GM12878 (cell line): ENCODE measurements at regions not wholly inside any gene's neighbourhood (a gene's known extent, or its start where the extent isn't known, plus 50 kb on each side); places are given as distances from the start of the nearest gene placed in this dataset.

ENCODE experiments used
- CBX5 ChIP-seq: sonication (generic); IDR thresholded peaks from 2 replicates; pipeline ENCODE4 v1.6.1; 2016; ENCODE audit warnings: low read depth, moderate library complexity, mild to moderate bottlenecking, inconsistent platforms
- CREM ChIP-seq: IDR thresholded peaks from 2 replicates; pipeline ENCODE4 v1.6.1; 2014; ENCODE audit warnings: antibody characterized with exemption, low read depth
- GATAD2B ChIP-seq: fragments of 450-650 bp; conservative IDR thresholded peaks from 2 replicates; pipeline ENCODE4 v1.6.1; 2017; ENCODE audit warnings: low read depth, mild to moderate bottlenecking, moderate library complexity
- HDAC6 ChIP-seq: fragments of 200-600 bp; sonication (generic); IDR thresholded peaks from one replicate; pipeline ENCODE4 v1.8.0; 2017; ENCODE audit warnings: antibody characterized with exemption; ENCODE audit not compliant: unreplicated experiment
- IKZF1 ChIP-seq: fragments of 450-650 bp; conservative IDR thresholded peaks from 2 replicates; pipeline ENCODE4 v1.6.1; 2017; ENCODE audit warnings: antibody characterized with exemption, mild to moderate bottlenecking
- LARP7 ChIP-seq: fragments of 450-650 bp; IDR thresholded peaks from 2 replicates; pipeline ENCODE4 v1.6.1; 2017; ENCODE audit warnings: mild to moderate bottlenecking
- MYB ChIP-seq: fragments of 150-350 bp; IDR thresholded peaks from 2 replicates; pipeline ENCODE4 v1.6.1; 2014; ENCODE audit warnings: mild to moderate bottlenecking, low read depth, low read length, borderline replicate concordance
- NBN ChIP-seq: fragments of 450-650 bp; IDR thresholded peaks from 2 replicates; pipeline ENCODE4 v1.6.1; 2016
- POLR2A ChIP-seq: IDR thresholded peaks from 2 replicates; pipeline ENCODE4 v1.6.1; 2011; ENCODE audit warnings: low read depth, mild to moderate bottlenecking, low read length
- POLR2AphosphoS5 ChIP-seq: IDR thresholded peaks from 2 replicates; pipeline ENCODE4 v1.6.1; 2011; ENCODE audit warnings: mild to moderate bottlenecking, low read length, inconsistent platforms
- RAD51 ChIP-seq: fragments of 450-650 bp; IDR thresholded peaks from 2 replicates; pipeline ENCODE4 v1.6.1; 2016; ENCODE audit warnings: moderate library complexity, mild to moderate bottlenecking, inconsistent platforms
- RFX5 ChIP-seq: IDR thresholded peaks from 2 replicates; pipeline ENCODE4 v1.6.1; 2011; ENCODE audit warnings: low read depth, low read length, improper control_type of control experiment
- SREBF2 ChIP-seq: IDR thresholded peaks from 2 replicates; pipeline ENCODE4 v1.6.1; 2012; ENCODE audit warnings: mild to moderate bottlenecking, low read length
- ZBED1 ChIP-seq: IDR thresholded peaks from 2 replicates; pipeline ENCODE4 v1.6.1; 2016; ENCODE audit warnings: borderline replicate concordance
- ZNF592 ChIP-seq: fragments of 450-650 bp; IDR thresholded peaks from 2 replicates; pipeline ENCODE4 v1.6.1; 2017; ENCODE audit warnings: mild to moderate bottlenecking, moderate library complexity
- ZNF687 ChIP-seq: fragments of 450-650 bp; IDR thresholded peaks from 2 replicates; pipeline ENCODE4 v1.6.1; 2017; ENCODE audit warnings: mild to moderate bottlenecking, moderate library complexity
- ZSCAN29 ChIP-seq: fragments of 450-650 bp; IDR thresholded peaks from 2 replicates; pipeline ENCODE4 v1.6.1; 2017; ENCODE audit warnings: mild to moderate bottlenecking, moderate library complexity
- TF ChIP-seq, protein P1 (sequence below): IDR thresholded peaks from 2 replicates; pipeline ENCODE4 v1.6.1; 2012; ENCODE audit warnings: low read depth, low read length, improper control_type of control experiment
- TF ChIP-seq, protein P2 (sequence below): IDR thresholded peaks from 2 replicates; pipeline ENCODE4 v1.6.1; 2012; ENCODE audit warnings: low read depth, low read length, improper control_type of control experiment
- TF ChIP-seq, protein P3 (sequence below): IDR thresholded peaks from 2 replicates; pipeline ENCODE4 v1.6.1; 2012; ENCODE audit warnings: low read length, inconsistent platforms
- TF ChIP-seq, protein P4 (sequence below): fragments of 450-650 bp; IDR thresholded peaks from 2 replicates; pipeline ENCODE4 v1.6.1; 2017; ENCODE audit warnings: borderline replicate concordance

DNA sequence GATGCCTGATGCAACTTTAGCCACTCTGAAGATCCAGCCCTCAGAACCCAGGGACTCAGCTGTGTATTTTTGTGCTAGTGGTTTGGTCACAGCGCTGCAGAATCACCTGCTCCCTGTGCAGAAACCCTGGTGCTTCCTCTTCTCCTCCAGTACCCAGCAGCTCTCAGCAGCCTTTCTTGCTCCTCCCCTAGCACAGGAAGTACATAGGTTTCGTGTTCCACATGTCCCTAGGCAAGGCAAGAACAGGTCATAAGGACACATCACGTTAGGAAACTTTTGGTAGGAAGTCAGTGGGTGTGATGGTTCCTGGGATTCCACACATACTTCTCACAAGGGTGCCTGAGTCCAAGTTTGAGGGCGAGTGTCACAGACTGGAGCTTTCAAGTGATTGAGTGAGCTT, 167.9 kb upstream of the PRSS1 start (continued):
- no peak for TF ChIP-seq LARP7
- no peak for TF ChIP-seq POLR2A
- TF ChIP-seq MYB = no peak
- no peak for TF ChIP-seq GATAD2B
- TF ChIP-seq ZSCAN29 = no peak
- TF ChIP-seq, protein P1, sequence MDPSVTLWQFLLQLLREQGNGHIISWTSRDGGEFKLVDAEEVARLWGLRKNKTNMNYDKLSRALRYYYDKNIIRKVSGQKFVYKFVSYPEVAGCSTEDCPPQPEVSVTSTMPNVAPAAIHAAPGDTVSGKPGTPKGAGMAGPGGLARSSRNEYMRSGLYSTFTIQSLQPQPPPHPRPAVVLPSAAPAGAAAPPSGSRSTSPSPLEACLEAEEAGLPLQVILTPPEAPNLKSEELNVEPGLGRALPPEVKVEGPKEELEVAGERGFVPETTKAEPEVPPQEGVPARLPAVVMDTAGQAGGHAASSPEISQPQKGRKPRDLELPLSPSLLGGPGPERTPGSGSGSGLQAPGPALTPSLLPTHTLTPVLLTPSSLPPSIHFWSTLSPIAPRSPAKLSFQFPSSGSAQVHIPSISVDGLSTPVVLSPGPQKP = no peak
- TF ChIP-seq ZNF592 = no peak
- no peak for TF ChIP-seq SREBF2
- TF ChIP-seq IKZF1 = peak; percentile 48
- TF ChIP-seq POLR2AphosphoS5 = no peak
- no peak for TF ChIP-seq CBX5
- TF ChIP-seq, protein P2, sequence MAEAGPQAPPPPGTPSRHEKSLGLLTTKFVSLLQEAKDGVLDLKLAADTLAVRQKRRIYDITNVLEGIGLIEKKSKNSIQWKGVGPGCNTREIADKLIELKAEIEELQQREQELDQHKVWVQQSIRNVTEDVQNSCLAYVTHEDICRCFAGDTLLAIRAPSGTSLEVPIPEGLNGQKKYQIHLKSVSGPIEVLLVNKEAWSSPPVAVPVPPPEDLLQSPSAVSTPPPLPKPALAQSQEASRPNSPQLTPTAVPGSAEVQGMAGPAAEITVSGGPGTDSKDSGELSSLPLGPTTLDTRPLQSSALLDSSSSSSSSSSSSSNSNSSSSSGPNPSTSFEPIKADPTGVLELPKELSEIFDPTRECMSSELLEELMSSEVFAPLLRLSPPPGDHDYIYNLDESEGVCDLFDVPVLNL = no peak
- no peak for TF ChIP-seq RAD51
- TF ChIP-seq, protein P3, sequence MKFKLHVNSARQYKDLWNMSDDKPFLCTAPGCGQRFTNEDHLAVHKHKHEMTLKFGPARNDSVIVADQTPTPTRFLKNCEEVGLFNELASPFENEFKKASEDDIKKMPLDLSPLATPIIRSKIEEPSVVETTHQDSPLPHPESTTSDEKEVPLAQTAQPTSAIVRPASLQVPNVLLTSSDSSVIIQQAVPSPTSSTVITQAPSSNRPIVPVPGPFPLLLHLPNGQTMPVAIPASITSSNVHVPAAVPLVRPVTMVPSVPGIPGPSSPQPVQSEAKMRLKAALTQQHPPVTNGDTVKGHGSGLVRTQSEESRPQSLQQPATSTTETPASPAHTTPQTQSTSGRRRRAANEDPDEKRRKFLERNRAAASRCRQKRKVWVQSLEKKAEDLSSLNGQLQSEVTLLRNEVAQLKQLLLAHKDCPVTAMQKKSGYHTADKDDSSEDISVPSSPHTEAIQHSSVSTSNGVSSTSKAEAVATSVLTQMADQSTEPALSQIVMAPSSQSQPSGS = no peak
- peak; percentile 85; the same call in 1 of the 2 replicates for TF ChIP-seq ZNF687
- TF ChIP-seq HDAC6 = no peak
- TF ChIP-seq NBN = 0 out of 2 replicates have a peak, but pooled peaks have one; percentile 21
- TF ChIP-seq, protein P4, sequence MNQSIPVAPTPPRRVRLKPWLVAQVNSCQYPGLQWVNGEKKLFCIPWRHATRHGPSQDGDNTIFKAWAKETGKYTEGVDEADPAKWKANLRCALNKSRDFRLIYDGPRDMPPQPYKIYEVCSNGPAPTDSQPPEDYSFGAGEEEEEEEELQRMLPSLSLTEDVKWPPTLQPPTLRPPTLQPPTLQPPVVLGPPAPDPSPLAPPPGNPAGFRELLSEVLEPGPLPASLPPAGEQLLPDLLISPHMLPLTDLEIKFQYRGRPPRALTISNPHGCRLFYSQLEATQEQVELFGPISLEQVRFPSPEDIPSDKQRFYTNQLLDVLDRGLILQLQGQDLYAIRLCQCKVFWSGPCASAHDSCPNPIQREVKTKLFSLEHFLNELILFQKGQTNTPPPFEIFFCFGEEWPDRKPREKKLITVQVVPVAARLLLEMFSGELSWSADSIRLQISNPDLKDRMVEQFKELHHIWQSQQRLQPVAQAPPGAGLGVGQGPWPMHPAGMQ = no peak
- TF ChIP-seq CREM = no peak
- no peak for TF ChIP-seq RFX5
- TF ChIP-seq ZBED1 = no peak
